ENCODE measurements at regions not wholly inside any gene's neighbourhood (a gene's known extent, or its start where the extent isn't known, plus 50 kb on each side); places are given as distances from the start of the nearest gene placed in this dataset.
A peak's percentile ranks its signal among the peaks of the same experiment; 100 is the strongest.

GRCh38 chrX:95029571-95029970 is 1355.6 kb downstream of the FAM133A start:
- H3K9me3 Mint-ChIP-seq = peaks cover 0 to 4% of the 10 kb centered on the region in 2 donors
- ATAC-seq (replicated peaks) = no peak
- no peak overlapping the region for H3K27ac Mint-ChIP-seq
- no peaks in the 10 kb centered on the region for H3K36me3 Mint-ChIP-seq
- no peak overlapping the region for H3K4me3 Mint-ChIP-seq
- H3K27me3 Mint-ChIP-seq = no peaks in the 10 kb centered on the region
- DNase-seq = no peak
- H3K4me1 Mint-ChIP-seq = no peaks in the 10 kb centered on the region

GRCh38 chrX:95040104-95040503 is 1366.1 kb downstream of the FAM133A start:
- DNase-seq = no peak

DNA sequence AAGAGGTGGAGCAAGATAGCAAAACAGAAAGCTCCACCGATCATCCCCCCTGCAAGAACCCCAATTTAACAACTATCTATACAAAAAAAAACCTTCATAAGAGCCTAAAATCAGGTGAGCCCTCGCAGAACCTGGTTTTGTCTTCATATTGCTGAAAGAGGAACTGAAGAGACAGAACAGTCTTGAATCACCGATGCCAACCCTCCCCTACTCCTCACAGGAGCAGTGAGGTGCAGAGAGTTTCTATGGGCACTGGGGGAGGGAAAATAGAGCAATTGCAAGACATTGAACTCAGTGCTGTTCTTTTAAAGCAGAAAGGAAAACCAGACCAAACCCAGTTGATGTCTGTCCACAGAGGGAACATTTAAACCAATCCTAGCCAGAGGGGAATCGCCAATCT is 1370.3 kb downstream of the FAM133A start:
- Mint-ChIP-seq H3K27ac (no peak overlapping the region), H3K4me1 (no peaks in the 10 kb centered on the region), H3K4me3 (no peak overlapping the region), H3K36me3 (peaks cover 0 to 2% of the 10 kb centered on the region in 2 donors), H3K9me3 (no peaks in the 10 kb centered on the region), H3K27me3 (no peaks in the 10 kb centered on the region)
- ATAC-seq (replicated peaks) (no peak), DNase-seq (no peak)

More at GRCh38 chrX:95040104-95040503, 1366.1 kb downstream of the FAM133A start:
- peak in 1 of 2 donors; percentile 31 for ATAC-seq (replicated peaks)
- no peak overlapping the region for H3K27ac Mint-ChIP-seq
- H3K9me3 Mint-ChIP-seq = peaks cover 0 to under 1% of the 10 kb centered on the region in 2 donors
- H3K27me3 Mint-ChIP-seq = no peaks in the 10 kb centered on the region
- no peaks in the 10 kb centered on the region for H3K4me1 Mint-ChIP-seq
- H3K4me3 Mint-ChIP-seq = no peak overlapping the region
- no peaks in the 10 kb centered on the region for H3K36me3 Mint-ChIP-seq

- no peak overlapping the region for H3K27ac Mint-ChIP-seq
- no peaks in the 10 kb centered on the region for H3K36me3 Mint-ChIP-seq
- no peaks in the 10 kb centered on the region for H3K9me3 Mint-ChIP-seq
- no peak for ATAC-seq (replicated peaks)
- no peak overlapping the region for H3K4me3 Mint-ChIP-seq
- H3K4me1 Mint-ChIP-seq = no peaks in the 10 kb centered on the region
- no peak for DNase-seq
- no peaks in the 10 kb centered on the region for H3K27me3 Mint-ChIP-seq
Measured at GRCh38 chrX:95055991-95056390, 1382.0 kb downstream of the FAM133A start.

DNA sequence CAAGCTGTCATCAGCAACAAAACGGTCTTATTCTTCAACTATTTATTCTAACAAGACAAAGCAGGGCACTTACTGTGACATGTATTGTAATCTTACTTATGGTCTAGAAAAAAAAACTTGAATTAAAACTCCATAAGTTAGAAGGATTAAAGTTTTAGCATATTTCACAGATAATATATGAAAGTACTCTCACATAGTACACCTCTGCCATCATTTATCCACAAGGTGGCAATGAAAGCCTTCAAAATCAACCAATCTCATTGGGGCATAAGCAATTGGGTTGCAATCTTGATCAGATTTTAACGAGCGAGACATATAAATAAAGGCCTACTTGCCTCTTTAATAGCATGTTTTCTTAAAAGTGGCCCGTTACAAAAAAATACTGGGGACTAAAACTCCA is 1382.9 kb downstream of the FAM133A start:
- DNase-seq = no peak
- no peak overlapping the region for H3K27ac Mint-ChIP-seq
- H3K27me3 Mint-ChIP-seq = no peaks in the 10 kb centered on the region
- H3K4me1 Mint-ChIP-seq = no peaks in the 10 kb centered on the region
- ATAC-seq (replicated peaks) = no peak
- H3K9me3 Mint-ChIP-seq = no peaks in the 10 kb centered on the region
- H3K36me3 Mint-ChIP-seq = no peaks in the 10 kb centered on the region
- no peak overlapping the region for H3K4me3 Mint-ChIP-seq

- no peak for ATAC-seq (replicated peaks)
- Mint-ChIP-seq H3K4me3 (no peak overlapping the region), H3K36me3 (no peaks in the 10 kb centered on the region), H3K27me3 (no peaks in the 10 kb centered on the region), H3K27ac (no peak overlapping the region), H3K9me3 (no peaks in the 10 kb centered on the region), H3K4me1 (no peaks in the 10 kb centered on the region)
- no peak for DNase-seq
Measured at GRCh38 chrX:95057341-95057740, 1383.3 kb downstream of the FAM133A start.

GRCh38 chrX:95058815-95059214 is 1384.8 kb downstream of the FAM133A start:
- H3K4me3 Mint-ChIP-seq = no peak overlapping the region
- no peaks in the 10 kb centered on the region for H3K27me3 Mint-ChIP-seq
- DNase-seq = no peak

DNA sequence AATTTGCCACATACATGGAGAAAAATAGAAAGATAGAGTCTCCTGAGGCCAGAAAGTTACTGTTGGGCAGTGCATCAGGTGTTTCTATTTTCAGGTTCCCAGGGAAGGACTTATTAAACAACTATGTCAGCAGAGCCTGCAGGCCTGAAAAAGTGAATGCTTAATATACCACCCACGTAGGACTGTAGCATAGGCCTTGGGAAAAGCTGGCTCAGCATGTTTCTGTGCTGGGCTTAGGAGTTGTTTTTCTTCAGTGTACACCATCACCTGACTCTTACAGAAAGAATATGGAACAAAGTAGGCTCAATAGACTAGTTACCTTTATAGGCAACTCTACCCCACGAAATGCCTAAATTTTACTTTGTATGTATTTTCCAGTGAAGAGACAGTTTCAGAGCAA is 1385.9 kb downstream of the FAM133A start:
- no peaks in the 10 kb centered on the region for H3K9me3 Mint-ChIP-seq
- no peaks in the 10 kb centered on the region for H3K36me3 Mint-ChIP-seq
- DNase-seq = no peak
- no peaks in the 10 kb centered on the region for H3K4me1 Mint-ChIP-seq
- H3K27ac Mint-ChIP-seq = no peak overlapping the region
- no peak for ATAC-seq (replicated peaks)
- H3K4me3 Mint-ChIP-seq = no peak overlapping the region
- no peaks in the 10 kb centered on the region for H3K27me3 Mint-ChIP-seq

More at GRCh38 chrX:95058815-95059214, 1384.8 kb downstream of the FAM133A start:
- H3K36me3 Mint-ChIP-seq = no peaks in the 10 kb centered on the region
- no peak overlapping the region for H3K27ac Mint-ChIP-seq
- no peak for ATAC-seq (replicated peaks)
- no peaks in the 10 kb centered on the region for H3K4me1 Mint-ChIP-seq
- H3K9me3 Mint-ChIP-seq = no peaks in the 10 kb centered on the region

GRCh38 chrX:95063554-95063953 is 1389.5 kb downstream of the FAM133A start:
- no peaks in the 10 kb centered on the region for H3K9me3 Mint-ChIP-seq
- no peak for ATAC-seq (replicated peaks)
- H3K4me3 Mint-ChIP-seq = no peak overlapping the region
- no peak overlapping the region for H3K27ac Mint-ChIP-seq
- H3K36me3 Mint-ChIP-seq = no peaks in the 10 kb centered on the region
- no peak for DNase-seq
- no peaks in the 10 kb centered on the region for H3K4me1 Mint-ChIP-seq
- no peaks in the 10 kb centered on the region for H3K27me3 Mint-ChIP-seq

DNA sequence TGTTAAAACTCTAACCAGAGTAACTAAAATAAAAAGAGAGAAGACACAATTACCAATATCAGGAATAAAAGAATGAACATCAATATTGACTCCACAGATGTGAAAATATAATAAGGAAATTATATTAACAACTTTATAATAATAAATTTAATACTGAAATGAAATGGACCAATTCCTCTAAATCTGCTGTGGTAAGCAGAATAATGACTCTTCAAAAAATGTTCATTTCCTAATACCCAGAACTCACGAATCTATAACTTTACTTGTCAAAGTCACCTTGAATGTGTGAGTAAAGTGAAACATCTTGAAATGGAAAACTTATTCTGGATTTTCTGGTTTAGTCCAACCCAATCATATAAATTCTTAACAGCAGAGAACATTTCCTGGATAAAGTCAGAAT is 1391.1 kb downstream of the FAM133A start:
- no peaks in the 10 kb centered on the region for H3K36me3 Mint-ChIP-seq
- H3K4me3 Mint-ChIP-seq = no peak overlapping the region
- no peaks in the 10 kb centered on the region for H3K9me3 Mint-ChIP-seq
- DNase-seq (no peak), ATAC-seq (replicated peaks) (no peak)
- H3K4me1 Mint-ChIP-seq = no peaks in the 10 kb centered on the region
- no peak overlapping the region for H3K27ac Mint-ChIP-seq
- no peaks in the 10 kb centered on the region for H3K27me3 Mint-ChIP-seq

- H3K27ac Mint-ChIP-seq = no peak overlapping the region
- no peak for ATAC-seq (replicated peaks)
Measured at GRCh38 chrX:95071052-95071451, 1397.0 kb downstream of the FAM133A start.

GRCh38 chrX:95071621-95072020 is 1397.6 kb downstream of the FAM133A start:
- Mint-ChIP-seq H3K36me3 (no peaks in the 10 kb centered on the region), H3K4me1 (no peaks in the 10 kb centered on the region), H3K27ac (no peak overlapping the region), H3K27me3 (no peaks in the 10 kb centered on the region), H3K4me3 (no peak overlapping the region), H3K9me3 (peaks cover 0 to 2% of the 10 kb centered on the region in 2 donors)
- ATAC-seq (replicated peaks) (no peak), DNase-seq (no peak)

More at GRCh38 chrX:95071052-95071451, 1397.0 kb downstream of the FAM133A start:
- H3K9me3 Mint-ChIP-seq = peaks cover 0 to 2% of the 10 kb centered on the region in 2 donors
- no peak for DNase-seq
- H3K36me3 Mint-ChIP-seq = no peaks in the 10 kb centered on the region
- no peaks in the 10 kb centered on the region for H3K4me1 Mint-ChIP-seq
- no peaks in the 10 kb centered on the region for H3K27me3 Mint-ChIP-seq
- H3K4me3 Mint-ChIP-seq = no peak overlapping the region

DNA sequence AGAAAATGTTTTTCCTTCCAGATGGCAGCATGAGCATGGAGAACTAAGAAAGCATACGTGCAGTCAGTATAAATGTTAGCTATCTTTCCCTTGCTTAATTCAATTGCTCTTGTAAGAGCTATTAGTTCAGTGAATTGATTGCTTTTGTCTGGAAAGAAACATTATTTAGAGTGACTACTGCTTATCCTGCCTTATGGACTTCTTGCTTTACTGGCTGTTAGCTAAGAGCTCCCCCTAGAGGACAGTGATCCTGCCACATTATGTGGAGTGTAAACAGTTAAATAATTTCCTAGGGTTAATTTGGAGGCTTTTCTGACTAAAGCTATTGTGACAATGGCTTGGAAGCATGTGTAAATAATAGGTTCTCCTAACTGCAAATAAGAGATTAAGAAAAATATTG is 1402.4 kb downstream of the FAM133A start:
- H3K9me3 Mint-ChIP-seq = peaks cover 0 to 2% of the 10 kb centered on the region in 2 donors
- DNase-seq (no peak), ATAC-seq (replicated peaks) (no peak)
- no peaks in the 10 kb centered on the region for H3K36me3 Mint-ChIP-seq
- H3K27ac Mint-ChIP-seq = no peak overlapping the region
- H3K4me3 Mint-ChIP-seq = no peak overlapping the region
- no peaks in the 10 kb centered on the region for H3K4me1 Mint-ChIP-seq
- no peaks in the 10 kb centered on the region for H3K27me3 Mint-ChIP-seq

GRCh38 chrX:95101851-95102390 is 1427.9 kb downstream of the FAM133A start:
- Mint-ChIP-seq H3K4me1 (no peaks in the 10 kb centered on the region), H3K4me3 (no peak overlapping the region), H3K9me3 (peaks cover 3 to 5% of the 10 kb centered on the region in 2 donors), H3K27me3 (no peaks in the 10 kb centered on the region), H3K27ac (no peak overlapping the region), H3K36me3 (no peaks in the 10 kb centered on the region)
- ATAC-seq (replicated peaks) (no peak), DNase-seq (no peak)

DNA sequence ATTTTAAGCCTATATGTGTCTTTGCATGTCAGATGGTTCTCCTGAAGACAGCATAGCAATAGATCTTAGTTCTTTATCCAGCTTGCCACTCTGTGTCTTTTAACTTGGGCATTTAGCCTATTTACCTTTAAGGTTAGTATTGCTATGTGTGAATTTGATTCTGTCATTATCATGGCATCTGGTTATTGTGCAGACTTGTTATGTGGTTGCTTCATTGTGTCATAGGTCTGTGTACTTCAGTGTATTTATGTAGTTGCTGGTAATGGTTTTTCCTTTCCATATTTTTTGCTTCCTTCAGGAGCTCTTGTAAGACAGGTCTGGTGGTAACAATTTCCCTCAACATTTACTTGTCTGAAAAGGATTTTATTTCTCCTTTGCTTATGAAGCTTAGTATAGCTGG is 1443.5 kb downstream of the FAM133A start:
- no peak for ATAC-seq (replicated peaks)
- no peak overlapping the region for H3K27ac Mint-ChIP-seq

More for the DNA sequence above, 1443.5 kb downstream of the FAM133A start:
- Mint-ChIP-seq H3K4me3 (no peak overlapping the region), H3K36me3 (no peaks in the 10 kb centered on the region), H3K4me1 (no peaks in the 10 kb centered on the region), H3K27me3 (no peaks in the 10 kb centered on the region), H3K9me3 (peaks cover 9 to 11% of the 10 kb centered on the region in 2 donors)
- no peak for DNase-seq
